NCI-H2107 treated with DMSO at 0.1 percent for 48 hours (cell line): ENCODE measurements at regions not wholly inside any gene's neighbourhood (a gene's known extent, or its start where the extent isn't known, plus 50 kb on each side); places are given as distances from the start of the nearest gene placed in this dataset.
A peak's percentile ranks its signal among the peaks of the same experiment; 100 is the strongest.

Experiments used
- DNase-seq: peaks from one replicate; lab custom pipeline; 2025; ENCODE audit not compliant: unreplicated experiment; lab: John Stamatoyannopoulos, UW

DNA sequence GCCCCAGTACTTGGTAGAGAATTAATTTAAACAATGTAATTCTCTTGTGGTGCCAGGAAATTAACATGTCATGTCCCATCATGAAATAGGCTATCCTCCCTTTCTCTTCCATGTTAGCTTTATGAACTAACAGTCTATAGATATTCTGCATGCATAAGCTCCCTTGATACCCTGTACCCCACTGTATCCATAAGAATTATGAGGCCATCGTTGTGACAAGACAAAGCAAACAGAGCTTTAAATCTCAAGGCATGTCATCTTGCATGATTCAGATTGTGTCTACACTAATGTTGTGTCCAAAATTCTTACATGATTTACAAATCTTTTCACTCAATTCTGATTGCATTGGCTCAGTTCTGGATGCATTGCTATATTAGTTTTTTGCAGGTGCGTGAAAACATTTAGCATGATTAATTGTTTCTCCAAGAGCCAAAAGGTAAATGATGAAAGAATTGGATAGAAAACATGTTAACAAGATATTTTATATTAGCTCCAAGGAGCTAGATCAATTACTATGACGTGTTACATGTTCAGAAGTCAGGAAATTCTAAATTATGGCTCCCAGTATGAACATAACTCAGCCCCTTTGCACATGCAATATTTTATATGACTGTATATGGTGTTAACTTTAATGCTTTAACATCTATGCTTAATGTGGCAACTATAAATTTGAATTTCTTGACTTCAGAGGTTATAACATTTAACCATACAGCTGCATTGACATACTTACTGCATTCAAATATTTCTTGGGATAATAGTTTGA, 620.3 kb downstream of the SLC4A3 start:
- DNase-seq, result no peak

DNA sequence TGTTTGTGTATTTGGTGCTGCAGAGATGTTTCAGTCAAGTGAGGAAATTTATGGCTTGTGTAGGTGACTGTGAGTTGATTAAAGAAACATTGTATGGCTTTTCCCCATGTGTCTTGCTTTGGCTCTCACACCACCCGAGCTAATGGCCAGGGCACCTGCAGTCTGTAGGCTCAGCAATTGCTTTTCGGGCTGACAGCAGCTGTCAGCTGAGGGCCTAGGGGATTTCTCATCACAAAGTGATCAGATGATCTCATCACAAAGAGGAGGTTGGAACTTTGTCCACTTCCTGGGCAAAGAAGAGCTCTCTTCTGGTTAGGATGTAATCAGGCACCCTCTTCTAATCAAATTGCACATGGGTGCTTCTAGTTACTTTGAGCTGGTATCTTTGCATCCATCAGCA, 632.2 kb downstream of the SLC4A3 start:
- DNase-seq, result no peak

DNA sequence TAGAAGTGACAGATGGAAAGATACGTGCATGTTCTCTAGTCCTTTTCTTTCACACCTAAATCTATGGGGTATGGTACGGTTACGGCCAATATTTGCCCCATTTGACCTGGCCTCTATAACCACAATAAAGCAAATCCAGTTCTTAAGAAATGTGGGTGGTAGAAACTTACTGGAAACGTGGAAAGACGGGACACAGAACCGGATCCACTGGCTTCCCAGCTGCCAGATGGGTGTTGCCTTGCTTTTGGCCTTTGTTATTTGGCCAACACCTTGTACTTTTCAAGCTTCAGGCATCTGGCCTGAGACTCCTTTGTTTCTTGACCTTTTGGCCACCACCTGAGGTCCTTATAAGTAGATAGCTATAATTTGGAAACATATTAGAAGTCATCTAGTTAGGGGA, 635.9 kb downstream of the SLC4A3 start:
- no peak for DNase-seq

DNA sequence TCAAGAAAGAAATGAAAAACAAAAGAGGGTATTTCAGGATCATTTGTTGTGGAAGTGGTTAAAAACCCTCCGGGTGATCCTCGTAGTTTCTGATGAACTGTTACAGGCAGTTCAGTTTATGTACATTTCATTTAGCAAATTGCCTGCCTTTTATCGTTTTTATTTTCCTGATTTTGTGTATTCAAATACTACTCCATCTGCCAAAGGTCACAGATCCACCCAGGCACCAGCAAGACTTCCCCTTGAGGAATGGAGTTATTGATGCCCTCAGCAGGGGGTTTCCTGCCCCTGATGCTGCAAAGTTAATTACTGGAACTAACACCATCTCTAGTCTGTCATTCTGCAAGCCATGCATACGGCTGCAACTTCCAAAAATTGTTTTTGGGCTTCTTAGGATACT, 641.9 kb downstream of the SLC4A3 start:
- DNase-seq, result no peak

DNA sequence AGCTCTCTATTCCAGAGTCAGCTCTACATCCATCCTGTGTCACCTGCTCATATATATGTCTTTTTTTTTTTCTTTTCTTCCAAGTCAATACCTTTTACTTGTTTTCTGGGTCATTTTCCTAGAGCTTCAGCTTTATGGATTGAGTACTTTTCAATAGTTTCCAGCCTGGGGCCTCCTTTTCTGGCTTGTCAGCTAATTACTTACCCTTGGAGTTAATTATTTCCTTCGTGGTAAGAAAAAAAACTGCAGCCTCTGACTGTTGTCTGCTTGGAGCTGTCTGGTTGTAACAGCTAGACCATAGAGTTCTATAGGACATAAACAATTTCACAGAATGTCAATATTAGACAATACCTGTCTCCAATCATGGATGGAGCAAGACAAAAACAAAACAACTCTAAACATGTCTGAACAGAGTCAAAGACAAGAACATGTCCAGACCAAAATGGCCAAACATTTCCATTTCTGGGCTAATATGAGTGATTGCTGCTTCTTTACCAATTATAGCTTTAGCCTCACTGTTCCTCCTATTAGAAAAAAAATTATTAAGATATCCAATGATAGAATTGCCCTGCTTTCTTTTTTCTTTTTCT, 643.1 kb downstream of the SLC4A3 start:
- DNase-seq, result no peak

DNA sequence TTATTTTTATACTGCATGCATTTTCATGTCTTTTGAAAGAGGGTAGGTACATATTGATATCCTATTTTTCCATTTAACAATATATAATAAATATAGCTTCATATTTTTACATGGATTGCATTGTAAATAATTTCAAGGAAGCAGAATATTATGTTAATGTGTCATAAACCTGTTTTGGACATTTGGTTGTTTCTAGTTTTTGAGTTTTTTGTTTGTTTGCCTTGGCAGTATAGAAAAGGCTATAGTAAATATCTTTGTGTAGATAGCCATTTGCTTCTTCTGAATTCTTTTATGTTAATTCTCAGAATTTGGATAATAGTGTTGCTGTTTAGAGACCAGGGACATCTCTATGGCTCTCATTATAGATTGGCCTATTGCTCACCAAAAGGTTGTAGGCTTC, 645.2 kb downstream of the SLC4A3 start:
- DNase-seq, result no peak

DNA sequence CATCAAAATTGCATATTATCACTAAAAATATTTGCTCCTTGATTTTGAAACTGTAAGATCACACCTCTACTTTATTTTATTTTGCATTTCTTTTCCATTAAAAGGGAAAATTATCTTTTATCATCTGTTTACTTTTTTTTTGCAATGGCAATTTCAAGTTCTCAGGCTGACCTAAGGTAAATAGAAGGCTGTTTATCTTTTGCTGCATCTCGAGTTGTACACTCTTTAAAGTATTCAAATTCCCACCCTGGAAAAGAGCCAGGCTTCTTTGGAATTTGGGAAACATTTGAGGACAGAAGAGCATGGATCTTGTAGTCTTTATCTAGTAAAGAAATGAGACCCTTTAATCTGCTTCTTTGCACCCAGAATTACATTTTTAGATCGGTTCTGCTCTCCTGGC, 645.7 kb downstream of the SLC4A3 start:
- no peak for DNase-seq

DNA sequence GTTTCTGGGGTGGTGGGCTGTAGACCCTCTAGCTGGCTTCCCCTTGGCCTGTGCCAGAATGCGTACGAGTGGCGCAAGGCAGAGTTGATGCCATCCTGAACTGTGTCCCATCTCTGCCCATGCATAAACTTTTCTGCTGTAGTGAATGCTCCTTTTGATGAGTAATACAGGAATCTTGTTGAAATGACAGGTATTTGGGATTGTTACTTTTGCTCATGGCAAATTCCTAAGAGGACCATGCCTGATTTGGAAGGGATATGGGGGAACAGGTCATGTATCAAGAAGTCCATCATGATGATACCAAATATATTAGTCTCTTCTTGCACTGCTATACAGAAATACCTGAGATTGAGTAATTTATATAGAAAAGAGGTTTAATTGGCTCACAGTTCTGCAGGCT, 648.0 kb downstream of the SLC4A3 start:
- DNase-seq, result no peak

DNA sequence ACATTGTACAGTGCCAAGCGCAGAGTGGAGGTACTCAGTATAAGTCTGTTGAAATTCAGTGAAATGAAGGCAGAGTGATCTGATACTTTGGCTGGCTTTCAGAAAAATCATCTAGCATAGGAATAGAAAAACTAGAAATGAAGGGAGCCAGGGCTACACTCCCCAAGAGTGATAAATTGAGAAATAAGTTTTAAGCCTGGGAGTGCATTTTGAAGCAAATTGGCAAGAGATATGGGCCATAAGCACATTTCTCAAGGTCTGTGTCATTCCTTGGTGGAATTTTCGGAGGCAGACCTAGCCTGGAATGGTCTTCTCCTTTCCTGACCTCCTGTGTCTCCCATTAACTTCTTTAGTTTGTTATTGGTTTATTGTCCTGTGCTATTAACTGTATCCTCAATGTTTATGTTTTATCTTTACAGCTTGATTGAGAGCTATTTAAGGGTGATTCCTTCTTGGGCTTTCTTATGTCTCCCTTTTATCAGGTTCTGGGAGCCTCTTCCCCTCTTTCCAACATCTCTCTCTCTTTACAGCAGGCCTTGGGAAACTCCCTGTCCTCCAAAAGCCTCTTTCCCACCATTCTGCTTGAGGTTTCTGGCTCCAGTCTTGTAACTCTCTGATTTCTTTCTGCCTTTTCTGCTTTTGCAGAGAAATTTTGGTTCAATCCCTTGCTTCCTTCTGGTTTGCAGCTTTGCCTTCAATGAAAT, 649.5 kb downstream of the SLC4A3 start:
- no peak for DNase-seq

DNA sequence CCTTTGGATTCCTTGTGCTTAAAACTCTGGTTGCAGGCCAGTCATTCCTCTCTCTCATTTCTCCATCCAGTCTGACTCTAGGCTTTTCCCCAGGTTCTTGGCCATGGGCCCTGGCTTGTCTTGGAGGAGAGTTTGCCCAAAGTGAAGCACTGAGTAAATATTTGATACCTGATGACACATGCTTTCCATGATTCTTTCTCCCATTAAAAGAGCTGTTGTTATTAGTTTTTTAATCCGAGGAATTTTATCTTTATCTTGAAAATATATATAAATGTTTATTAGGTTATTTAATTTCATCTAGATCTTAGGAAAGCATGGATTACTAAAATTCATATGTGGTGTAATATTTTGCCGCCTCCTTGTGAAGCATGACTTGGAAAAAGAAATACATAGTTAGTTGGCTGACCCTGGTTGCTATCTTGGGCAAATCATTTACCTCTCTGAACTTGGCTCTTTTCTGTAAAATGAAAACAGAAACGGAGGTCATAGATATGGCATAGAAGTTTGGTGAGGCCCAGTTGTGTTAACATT, 650.1 kb downstream of the SLC4A3 start:
- no peak for DNase-seq

DNA sequence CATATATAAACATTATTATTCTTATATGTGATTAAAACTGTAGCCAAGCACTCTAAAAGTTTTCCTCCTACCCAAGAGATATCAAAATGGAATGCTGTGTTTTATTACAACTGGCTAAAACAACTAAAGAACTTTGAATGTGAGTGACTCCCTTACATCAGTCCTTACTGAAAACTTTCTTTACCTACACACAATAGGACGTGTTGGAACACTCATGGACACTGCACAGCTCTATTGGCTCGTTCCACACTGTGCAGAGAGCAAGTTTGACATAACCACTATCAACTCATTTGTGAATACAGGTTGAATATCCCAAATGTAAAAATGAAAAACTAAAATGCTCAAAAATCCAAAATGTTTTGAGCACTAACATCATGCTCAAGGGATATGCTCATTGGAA, 650.6 kb downstream of the SLC4A3 start:
- DNase-seq, result no peak

DNA sequence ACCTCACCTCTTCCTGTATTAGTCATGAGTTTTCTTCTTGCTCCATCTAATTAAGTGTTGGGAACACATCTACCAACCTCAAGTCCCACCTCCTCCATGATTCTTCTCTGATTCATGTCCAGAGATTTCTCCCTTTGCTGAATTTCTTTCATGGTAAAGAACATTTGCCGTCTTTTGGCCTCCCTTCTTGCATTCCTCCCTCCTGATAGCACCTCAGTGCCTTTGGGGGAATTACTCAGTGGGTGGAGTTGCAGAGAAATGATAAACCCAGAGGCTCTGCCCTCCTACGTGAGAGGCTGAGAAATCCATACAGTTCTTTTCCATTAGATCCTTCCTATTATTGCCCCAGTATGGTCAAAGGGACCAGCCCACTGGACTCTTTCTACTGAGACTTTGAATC, 651.9 kb downstream of the SLC4A3 start:
- DNase-seq, result no peak

DNA sequence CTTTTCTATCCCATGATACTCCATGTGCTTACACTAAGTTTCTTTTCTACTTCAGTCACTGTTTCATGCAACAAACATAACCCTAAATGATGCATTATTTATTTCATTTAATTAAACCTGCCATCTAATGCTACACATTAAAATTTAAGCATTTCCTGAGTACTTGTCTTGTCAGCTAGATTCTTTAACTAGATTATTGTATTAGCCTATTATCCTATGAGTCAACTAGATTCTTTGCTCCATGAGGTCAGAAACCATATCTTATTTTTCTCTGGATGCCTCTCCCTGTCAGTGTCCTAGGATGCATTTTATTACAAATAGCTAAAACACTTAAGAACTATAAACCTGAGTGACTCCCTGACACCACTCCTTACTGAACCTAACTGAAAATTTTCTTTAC, 652.4 kb downstream of the SLC4A3 start:
- no peak for DNase-seq

DNA sequence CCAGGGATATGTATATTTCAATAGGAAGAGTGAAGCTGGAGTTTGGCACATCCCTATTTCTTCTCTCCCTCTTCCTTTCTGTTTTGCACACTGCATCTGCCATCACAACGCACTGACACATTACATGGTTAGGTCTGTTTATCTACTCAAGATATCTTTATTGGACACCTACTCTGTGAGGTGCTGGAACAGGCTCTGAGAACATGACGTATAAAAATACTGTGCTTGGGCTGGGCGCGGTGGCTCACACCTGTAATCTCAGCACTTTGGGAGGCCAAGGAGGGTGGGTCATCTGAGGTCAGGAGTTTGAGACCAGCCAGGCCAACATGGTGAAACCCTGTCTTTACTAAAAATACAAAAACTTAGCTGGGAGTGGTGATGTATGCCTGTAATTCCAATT, 653.3 kb downstream of the SLC4A3 start:
- no peak for DNase-seq

DNA sequence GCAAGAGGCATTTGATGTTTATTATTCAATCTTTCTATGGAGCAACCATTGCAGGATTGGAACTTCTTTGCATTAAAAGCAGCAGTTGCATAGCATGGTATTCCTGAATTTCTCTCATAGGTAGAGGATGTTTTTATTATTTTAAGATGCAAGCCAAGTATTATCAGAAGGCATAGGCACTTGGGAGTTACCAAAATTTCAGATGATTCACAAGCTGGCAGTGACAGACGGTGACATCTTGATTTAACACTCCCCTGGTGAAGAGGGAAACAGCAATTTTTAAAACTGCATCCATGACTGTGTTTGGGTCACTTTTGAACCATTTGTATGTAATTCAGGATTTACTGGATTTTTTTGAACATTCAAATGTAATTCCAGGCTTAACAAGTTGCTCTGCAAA, 654.3 kb downstream of the SLC4A3 start:
- no peak for DNase-seq

DNA sequence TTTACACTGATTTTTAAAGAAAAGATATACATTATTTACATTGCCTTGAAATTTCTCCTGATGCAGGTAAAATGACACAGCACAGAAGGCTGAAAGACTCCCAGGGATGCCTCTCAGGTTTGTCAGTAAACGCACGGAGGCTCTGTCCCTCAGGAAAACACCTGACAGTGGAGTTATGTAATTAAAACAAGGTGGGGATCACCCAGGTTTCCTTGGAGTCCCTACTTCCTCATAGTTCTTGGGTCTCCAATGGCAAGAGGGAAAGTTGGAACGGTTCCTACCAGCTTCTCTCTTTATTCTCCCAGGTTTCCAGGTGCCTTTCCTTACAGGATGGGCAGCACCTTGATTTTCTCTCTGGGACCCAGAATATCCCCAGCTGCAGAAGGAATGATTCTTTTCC, 654.8 kb downstream of the SLC4A3 start:
- no peak for DNase-seq

DNA sequence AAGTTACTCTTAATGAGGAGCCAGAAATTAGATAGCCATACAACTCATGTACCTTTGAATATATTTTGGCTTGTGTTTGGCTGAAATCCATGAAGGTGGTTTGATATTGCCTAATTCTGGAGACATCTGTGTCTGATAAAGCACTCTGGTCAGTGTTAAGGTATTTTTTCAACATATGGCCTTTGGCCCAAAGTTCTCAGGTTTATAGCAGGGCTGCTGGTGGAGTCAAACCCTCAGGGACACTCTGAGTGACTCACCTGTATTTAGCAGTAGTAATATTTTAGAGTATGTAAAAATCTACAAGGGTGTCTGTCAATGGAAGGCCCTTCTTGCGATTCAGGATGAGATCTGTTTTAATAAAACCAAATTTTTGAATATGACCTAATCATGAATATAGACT, 666.5 kb downstream of the SLC4A3 start:
- no peak for DNase-seq

DNA sequence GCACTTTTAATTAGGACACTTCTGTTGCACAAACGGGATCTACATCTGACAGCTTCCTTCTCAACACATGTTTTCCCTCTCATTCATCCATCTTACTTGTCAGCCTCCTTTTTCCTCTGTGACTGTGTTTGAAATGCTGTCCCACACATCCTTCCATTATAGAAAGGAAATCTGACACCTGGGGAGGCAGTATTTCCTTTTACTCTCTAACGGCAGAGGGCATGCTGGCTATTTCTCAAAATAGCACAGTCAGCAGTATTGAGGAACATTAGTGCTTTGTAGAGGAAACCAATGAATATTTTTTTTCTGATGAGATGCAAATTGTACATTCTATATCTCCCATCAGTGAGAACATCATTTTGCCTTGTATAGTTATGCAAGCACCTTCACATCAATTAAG, 668.7 kb downstream of the SLC4A3 start:
- DNase-seq, result peak; percentile 14

DNA sequence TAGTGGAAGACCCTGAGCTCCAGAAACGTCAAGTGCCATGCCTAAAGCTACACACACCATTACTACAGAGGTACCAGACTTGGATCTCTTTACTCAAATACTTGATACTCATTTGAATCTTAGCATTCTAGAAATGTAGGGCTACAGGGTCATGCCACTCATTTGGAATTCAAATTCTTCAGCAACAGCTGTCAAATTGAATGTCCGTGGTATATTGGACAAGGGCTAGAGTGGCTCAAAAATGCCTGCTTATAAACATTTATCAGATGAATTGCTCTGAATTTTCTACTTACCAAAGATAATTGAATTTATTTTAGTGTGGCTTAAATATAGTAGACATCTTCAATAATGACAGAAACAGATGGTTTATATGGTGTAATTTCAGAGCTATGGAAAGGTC, 669.7 kb downstream of the SLC4A3 start:
- no peak for DNase-seq

DNA sequence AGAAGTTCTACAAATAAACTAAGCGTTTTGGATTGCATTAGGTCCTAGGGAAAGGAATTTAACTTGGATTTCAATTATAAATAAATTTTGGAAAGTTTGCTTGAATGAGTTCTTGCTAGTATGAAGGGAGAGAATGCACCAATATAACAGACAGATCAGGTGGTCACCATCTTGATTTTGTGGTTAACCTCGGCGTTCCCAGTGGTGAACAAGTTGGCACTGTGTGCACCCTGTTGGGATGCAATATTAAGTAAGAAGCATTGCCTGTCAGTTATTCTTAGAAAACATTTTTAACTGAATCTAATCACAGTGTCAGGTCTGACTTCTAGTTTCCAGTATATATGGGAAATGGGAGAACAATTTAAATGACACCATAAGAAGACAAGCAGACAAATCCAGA, 673.4 kb downstream of the SLC4A3 start:
- DNase-seq, result no peak

DNA sequence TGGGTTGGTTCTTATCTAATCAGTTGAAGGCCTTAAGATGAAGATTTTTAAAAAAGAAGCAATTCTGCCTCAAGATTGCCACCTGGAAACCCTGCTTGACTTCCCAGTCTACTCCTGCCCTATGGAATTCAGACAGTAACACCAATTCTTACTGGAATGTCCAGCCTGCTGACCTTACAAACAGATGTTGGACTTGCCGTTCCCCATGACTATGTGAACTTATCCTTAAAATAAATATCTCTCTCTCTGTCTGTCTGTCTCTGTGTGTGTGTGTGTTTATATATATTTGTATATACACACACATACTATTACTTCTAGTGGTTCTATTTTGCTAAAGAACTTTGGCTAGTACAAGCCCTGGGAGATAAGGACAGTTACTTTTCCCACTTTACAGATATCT, 675.3 kb downstream of the SLC4A3 start:
- no peak for DNase-seq

DNA sequence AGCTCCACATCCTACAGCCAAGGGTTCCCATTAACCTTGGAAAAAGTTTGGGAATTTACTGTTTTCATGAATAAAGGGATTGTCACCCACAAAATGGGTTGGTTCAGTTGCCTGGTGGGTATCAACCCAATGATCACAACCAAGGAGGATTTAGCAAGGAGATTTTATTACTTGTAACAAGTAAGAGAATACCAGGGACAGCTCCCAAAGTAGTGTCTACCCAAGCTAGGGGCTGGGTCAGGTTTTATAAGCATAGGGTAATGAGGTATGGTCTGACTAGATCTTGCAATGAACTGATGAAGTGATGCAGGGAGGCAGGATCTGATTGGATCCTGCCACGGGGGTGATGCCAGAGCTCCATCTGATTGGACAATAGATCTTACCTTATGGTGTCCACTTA, 681.8 kb downstream of the SLC4A3 start:
- no peak for DNase-seq
